ENCODE measurements at regions not wholly inside any gene's neighbourhood (a gene's known extent, or its start where the extent isn't known, plus 50 kb on each side); places are given as distances from the start of the nearest gene placed in this dataset.

DNA sequence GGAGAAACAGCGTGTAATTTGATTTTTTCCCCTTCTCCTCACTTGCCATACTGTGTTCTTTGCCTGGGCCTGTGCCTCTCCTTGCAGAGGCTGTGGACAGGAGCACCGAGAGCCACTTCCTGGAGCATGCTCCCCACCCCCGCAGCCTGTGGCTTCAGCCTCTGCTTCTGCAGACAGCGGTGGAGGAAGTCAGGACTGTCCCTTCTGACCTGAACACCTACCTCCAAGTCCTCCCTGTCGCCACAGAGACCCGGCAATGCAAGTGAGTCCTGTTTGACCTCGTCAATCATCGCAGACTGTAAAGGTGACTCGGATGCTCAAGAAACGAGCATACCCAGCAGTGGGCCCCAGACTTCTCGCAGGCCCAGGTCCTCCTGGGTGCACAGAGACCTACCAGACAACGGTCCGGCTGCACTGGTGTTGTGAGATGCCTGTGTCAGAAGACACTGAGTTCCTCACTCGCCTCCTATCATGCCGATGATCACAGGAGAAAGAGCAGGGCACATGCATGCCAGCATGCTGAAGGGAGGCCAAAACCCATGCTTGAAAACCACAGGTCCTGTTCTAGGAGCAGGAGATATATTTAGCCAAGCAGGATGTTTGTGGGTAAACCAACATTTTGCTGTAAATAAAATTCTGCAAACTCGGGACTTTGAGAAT is 198.8 kb downstream of the AUH start:
- TF ChIP-seq EZH2 (IDR thresholded peaks at IDR 0.05; ENCODE audit: borderline replicate concordance, insufficient read depth, low read depth, low read length, poor library complexity, severe bottlenecking), result no peak
- TF ChIP-seq, protein P1, sequence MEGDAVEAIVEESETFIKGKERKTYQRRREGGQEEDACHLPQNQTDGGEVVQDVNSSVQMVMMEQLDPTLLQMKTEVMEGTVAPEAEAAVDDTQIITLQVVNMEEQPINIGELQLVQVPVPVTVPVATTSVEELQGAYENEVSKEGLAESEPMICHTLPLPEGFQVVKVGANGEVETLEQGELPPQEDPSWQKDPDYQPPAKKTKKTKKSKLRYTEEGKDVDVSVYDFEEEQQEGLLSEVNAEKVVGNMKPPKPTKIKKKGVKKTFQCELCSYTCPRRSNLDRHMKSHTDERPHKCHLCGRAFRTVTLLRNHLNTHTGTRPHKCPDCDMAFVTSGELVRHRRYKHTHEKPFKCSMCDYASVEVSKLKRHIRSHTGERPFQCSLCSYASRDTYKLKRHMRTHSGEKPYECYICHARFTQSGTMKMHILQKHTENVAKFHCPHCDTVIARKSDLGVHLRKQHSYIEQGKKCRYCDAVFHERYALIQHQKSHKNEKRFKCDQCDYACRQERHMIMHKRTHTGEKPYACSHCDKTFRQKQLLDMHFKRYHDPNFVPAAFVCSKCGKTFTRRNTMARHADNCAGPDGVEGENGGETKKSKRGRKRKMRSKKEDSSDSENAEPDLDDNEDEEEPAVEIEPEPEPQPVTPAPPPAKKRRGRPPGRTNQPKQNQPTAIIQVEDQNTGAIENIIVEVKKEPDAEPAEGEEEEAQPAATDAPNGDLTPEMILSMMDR (IDR thresholded peaks at IDR 0.05), result no peak
- Mint-ChIP-seq H3K4me3 (peak overlapping the region; percentile 75), H3K9me3 (ENCODE audit: insufficient read depth) (no peaks in the 10 kb centered on the region), H3K27ac (peak overlapping the region; percentile 80), H3K4me1 (peaks cover 35% of the 10 kb centered on the region), H3K27me3 (no peaks in the 10 kb centered on the region)
- Histone ChIP-seq H3K4me3 (ENCODE audit: control extremely low read depth in 1 of 5, extremely low read depth in 1 of 5, insufficient read depth in 1 of 5, low read depth in 2 of 5, low read length in 4 of 5) (peak overlapping the region in 1 of 5 experiments; percentile 36), H3K9ac (ENCODE audit: low read length) (peak overlapping the region; percentile 15), H3K4me1 (ENCODE audit: control insufficient read depth in 2 of 2, insufficient read depth in 2 of 2, low read length in 2 of 2) (peaks cover 33 to 35% of the 10 kb centered on the region in 2 donors), H3K27me3 (replicated peaks in 1 of 4; ENCODE audit: control extremely low read depth in 1 of 4, control insufficient read depth in 3 of 4, insufficient read depth in 4 of 4, low read length in 3 of 4) (no peaks in the 10 kb centered on the region), H3K36me3 (replicated peaks in 1 of 2; ENCODE audit: control extremely low read depth in 1 of 2, control insufficient read depth in 1 of 2, extremely low read depth in 1 of 2, insufficient read depth in 2 of 2, low read length in 1 of 2) (no peaks in the 10 kb centered on the region), H4K20me1 (ENCODE audit: control insufficient read depth, insufficient read depth, low read length, poor library complexity, severe bottlenecking) (no peaks in the 10 kb centered on the region), H3K9me3 (ENCODE audit: control extremely low read depth in 1 of 3, control insufficient read depth in 2 of 3, insufficient read depth in 1 of 3, low read length in 2 of 3) (no peaks in the 10 kb centered on the region), H3K79me2 (ENCODE audit: control insufficient read depth, insufficient read depth, low read length) (no peaks in the 10 kb centered on the region), H3K4me2 (replicated peaks; ENCODE audit: low read depth, low read length, poor library complexity, severe bottlenecking) (peak overlapping the region; percentile 67), H2AFZ (ENCODE audit: insufficient read depth, low read depth, low read length, poor library complexity, severe bottlenecking) (peak overlapping the region; percentile 69), H3K27ac (ENCODE audit: low read length in 2 of 2) (peak overlapping the region in 1 of 2 donors; percentile 26)
- DNase-seq, result peak; percentile 49
- ChIA-PET CTCF (interaction anchor here (0.9 kb wide), 2 partner anchors 9 to 12 kb away, joined by 3 read pairs; no protein-coding TSS in a partner anchor), POLR2A (no interaction called here)
- no peak for ATAC-seq (ENCODE audit: low read depth)
- 13% methylated on average over 15 of the region's 16 CpGs for WGBS (ENCODE audit: insufficient coverage)
- intact Hi-C loops (cut with micrococcal nuclease), result loop anchor here (5.0 kb wide), 1 partner anchor 44 kb away; no protein-coding TSS in a partner anchor

- Histone ChIP-seq H3K4me2 (replicated peaks; ENCODE audit: low read depth, low read length, poor library complexity, severe bottlenecking) (peak overlapping the region; percentile 67), H3K4me3 (ENCODE audit: control extremely low read depth in 1 of 5, extremely low read depth in 1 of 5, insufficient read depth in 1 of 5, low read depth in 2 of 5, low read length in 4 of 5) (peak overlapping the region in 1 of 5 experiments; percentile 36), H3K27ac (ENCODE audit: low read length in 2 of 2) (peak overlapping the region in 1 of 2 donors; percentile 41), H3K9ac (ENCODE audit: low read length) (peak overlapping the region; percentile 15), H3K4me1 (ENCODE audit: control insufficient read depth in 2 of 2, insufficient read depth in 2 of 2, low read length in 2 of 2) (peaks cover 33 to 35% of the 10 kb centered on the region in 2 donors), H3K36me3 (replicated peaks in 1 of 2; ENCODE audit: control extremely low read depth in 1 of 2, control insufficient read depth in 1 of 2, extremely low read depth in 1 of 2, insufficient read depth in 2 of 2, low read length in 1 of 2) (no peaks in the 10 kb centered on the region), H3K27me3 (replicated peaks in 1 of 4; ENCODE audit: control extremely low read depth in 1 of 4, control insufficient read depth in 3 of 4, insufficient read depth in 4 of 4, low read length in 3 of 4) (no peaks in the 10 kb centered on the region), H2AFZ (ENCODE audit: insufficient read depth, low read depth, low read length, poor library complexity, severe bottlenecking) (peak overlapping the region; percentile 69), H3K79me2 (ENCODE audit: control insufficient read depth, insufficient read depth, low read length) (no peaks in the 10 kb centered on the region), H3K9me3 (ENCODE audit: control extremely low read depth in 1 of 3, control insufficient read depth in 2 of 3, insufficient read depth in 1 of 3, low read length in 2 of 3) (no peaks in the 10 kb centered on the region), H4K20me1 (ENCODE audit: control insufficient read depth, insufficient read depth, low read length, poor library complexity, severe bottlenecking) (no peaks in the 10 kb centered on the region)
- WGBS (ENCODE audit: insufficient coverage), result 78% methylated on average over 3 of the region's 8 CpGs
- intact Hi-C loops (cut with micrococcal nuclease), result loop anchor here (5.0 kb wide), 1 partner anchor 44 kb away; no protein-coding TSS in a partner anchor
- peaks cover 35% of the 10 kb centered on the region for H3K4me1 Mint-ChIP-seq
- peak overlapping the region; percentile 57 for H3K27ac Mint-ChIP-seq
- H3K4me3 Mint-ChIP-seq, result peak overlapping the region; percentile 75
- ATAC-seq (ENCODE audit: low read depth) (no peak), DNase-seq (no peak)
- TF ChIP-seq, protein P1 (IDR thresholded peaks at IDR 0.05), result no peak
- TF ChIP-seq EZH2 (IDR thresholded peaks at IDR 0.05; ENCODE audit: borderline replicate concordance, insufficient read depth, low read depth, low read length, poor library complexity, severe bottlenecking), result no peak
- ChIA-PET POLR2A (no interaction called here), CTCF (interaction anchor here (0.9 kb wide), 2 partner anchors 10 to 13 kb away, joined by 3 read pairs; no protein-coding TSS in a partner anchor)
- no peaks in the 10 kb centered on the region for H3K27me3 Mint-ChIP-seq
- H3K9me3 Mint-ChIP-seq (ENCODE audit: insufficient read depth), result no peaks in the 10 kb centered on the region
These were observed 198.3 kb downstream of the AUH start for GRCh38 chr9:91163444-91163772.
